Endothelial cell of umbilical vein (primary cell): ENCODE measurements at regions not wholly inside any gene's neighbourhood (a gene's known extent, or its start where the extent isn't known, plus 50 kb on each side); places are given as distances from the start of the nearest gene placed in this dataset.

Source experiments
- BruUV-seq: library from RNA; stranded (reverse); fragments of 400-500 nt; replicated peaks from 2 replicates; lab custom pipeline; 2021; lab: Mats Ljungman, UMichigan
- CTCF ChIA-PET: fragments of 300-600, 350-600 bp; sonication (Branson Sonifier 250); formaldehyde crosslinking; loops from one replicate; lab custom pipeline; 2021; ENCODE audit warnings: antibody characterized with exemption, inconsistent platforms; lab: Charles Lee
- POLR2A ChIA-PET: fragments of 300-600, 350-600 bp; sonication (Branson Sonifier 250); formaldehyde crosslinking; loops from one replicate; lab custom pipeline; 2021; ENCODE audit warnings: antibody characterized with exemption, inconsistent platforms; lab: Charles Lee
- DNase-seq: peaks from one replicate; pipeline ENCODE4 v3.0.0-alpha.2; 2011; ENCODE audit warnings: low read depth, low spot score
- FAIRE-seq: peaks from 2 replicates; lab custom pipeline; 2011; peaks lifted over from hg19 to GRCh38; lab: Jason Lieb, UNC
- H2AFZ ChIP-seq: 2 replicates; pipeline ENCODE4 v1.6.0; 2012; ENCODE audit warnings: low read depth, low read length, control low read depth, inconsistent platforms
- H3K27ac ChIP-seq: 2 replicates; pipeline ENCODE4 v1.5.1; 2011; ENCODE audit warnings: low read depth, mild to moderate bottlenecking, control low read depth, low read length, moderate library complexity; ENCODE audit not compliant: insufficient read depth
- H3K27me3 ChIP-seq, 2 experiments: 2 replicates each; pipeline versions ENCODE4 v1.6.0 to v1.6.1; 2011; ENCODE audit warnings: low read length in 2 of 2, mixed read lengths in 1 of 2; ENCODE audit not compliant: control insufficient read depth in 2 of 2, insufficient read depth in 2 of 2
- H3K36me3 ChIP-seq, 2 experiments: 2 replicates in 1 of 2; 3 replicates in 1 of 2; pipeline ENCODE4 v1.5.1; 2011; ENCODE audit warnings: low read length in 2 of 2, mild to moderate bottlenecking in 1 of 2, moderate library complexity in 1 of 2; ENCODE audit not compliant: control insufficient read depth in 2 of 2, insufficient read depth in 2 of 2; ENCODE audit errors: extremely low read depth in 1 of 2
- H3K4me1 ChIP-seq: 3 replicates; pipeline ENCODE4 v1.5.1; 2011; ENCODE audit warnings: mild to moderate bottlenecking, low read length; ENCODE audit not compliant: control insufficient read depth, insufficient read depth; ENCODE audit errors: extremely low read depth
- H3K4me2 ChIP-seq: 2 replicates; pipeline ENCODE4 v1.6.1; 2011; ENCODE audit warnings: low read length, control low read depth, mixed read lengths; ENCODE audit not compliant: insufficient read depth
- H3K4me3 ChIP-seq, 3 experiments: fragments of 200-600 bp in 1 of 3; sonication (generic), shearing (Covaris generic) in 1 of 3; replicated peaks in 1 of 3; 2 replicates each; pipeline ENCODE4 v1.5.1; 2011 to 2016; ENCODE audit warnings: control low read depth in 3 of 3, low read length in 3 of 3, mild to moderate bottlenecking in 2 of 3, inconsistent platforms in 1 of 3, low read depth in 1 of 3, moderate library complexity in 1 of 3; ENCODE audit not compliant: insufficient read depth in 1 of 3
- H3K79me2 ChIP-seq: 2 replicates; pipeline ENCODE4 v1.6.0; 2012; ENCODE audit warnings: low read length, inconsistent platforms; ENCODE audit not compliant: control insufficient read depth, insufficient read depth
- H3K9ac ChIP-seq: replicated peaks from 2 replicates; pipeline ENCODE3; 2011; ENCODE audit warnings: low read length, control low read depth; ENCODE audit not compliant: insufficient read depth; ENCODE audit errors: extremely low read depth
- H3K9me1 ChIP-seq: replicated peaks from 3 replicates; pipeline ENCODE4 v1.6.0; 2011; ENCODE audit warnings: mild to moderate bottlenecking, low read length; ENCODE audit not compliant: control insufficient read depth, insufficient read depth; ENCODE audit errors: extremely low read depth
- H3K9me3 ChIP-seq: replicated peaks from 2 replicates; pipeline ENCODE4 v1.5.1; 2012; ENCODE audit warnings: low read length, inconsistent platforms; ENCODE audit not compliant: control insufficient read depth, insufficient read depth
- H4K20me1 ChIP-seq: replicated peaks from 2 replicates; pipeline ENCODE3; 2011; ENCODE audit warnings: mild to moderate bottlenecking, low read length; ENCODE audit not compliant: control insufficient read depth, insufficient read depth; ENCODE audit errors: extremely low read depth
- CTCF ChIP-seq, 2 donors: IDR thresholded peaks; 1 replicate in 1 of 2; 2 replicates in 1 of 2; pipeline ENCODE4 v1.5.1; 2011; ENCODE audit warnings: low read length in 2 of 2, mild to moderate bottlenecking in 2 of 2, moderate library complexity in 2 of 2, control low read depth in 1 of 2, inconsistent platforms in 1 of 2, low read depth in 1 of 2; ENCODE audit not compliant: insufficient read depth in 1 of 2; ENCODE audit errors: extremely low read depth in 1 of 2
- EZH2 ChIP-seq: IDR thresholded peaks from 2 replicates; pipeline ENCODE4 v1.6.1; 2012; ENCODE audit warnings: borderline replicate concordance, low read depth, mild to moderate bottlenecking, moderate library complexity, low read length, inconsistent platforms; ENCODE audit not compliant: severe bottlenecking
- FOS ChIP-seq: IDR thresholded peaks from 2 replicates; pipeline ENCODE4 v1.6.1; 2011; ENCODE audit warnings: mild to moderate bottlenecking, low read length, moderate library complexity, borderline replicate concordance; ENCODE audit not compliant: insufficient read depth
- GATA2 ChIP-seq: IDR thresholded peaks from 2 replicates; pipeline ENCODE4 v1.7.0; 2011; ENCODE audit warnings: low read depth, mild to moderate bottlenecking, moderate library complexity, mixed read lengths, low read length; ENCODE audit not compliant: insufficient read length, insufficient read depth
- JUN ChIP-seq: IDR thresholded peaks from 2 replicates; pipeline ENCODE4 v1.6.1; 2011; ENCODE audit warnings: borderline replicate concordance, low read depth; ENCODE audit not compliant: insufficient read length, insufficient read depth
- MYC ChIP-seq: IDR thresholded peaks from one replicate; pipeline ENCODE4 v1.6.1; 2011; ENCODE audit warnings: mild to moderate bottlenecking, low read depth, low read length
- POLR2A ChIP-seq: IDR thresholded peaks from 2 replicates; pipeline ENCODE4 v1.6.1; 2012; ENCODE audit warnings: low read depth, mild to moderate bottlenecking, control low read depth, low read length
- POLR2AphosphoS5 ChIP-seq: IDR thresholded peaks from 2 replicates; pipeline ENCODE4 v1.6.1; 2012; ENCODE audit warnings: low read depth, mild to moderate bottlenecking, control low read depth, low read length, moderate library complexity; ENCODE audit not compliant: insufficient read depth
- dilution Hi-C: fragments of 300-500 bp; cut with MboI; formaldehyde crosslinking; loops from one replicate; pipeline ENCODE4 v1.15.0; 2019; ENCODE audit warnings: low sequenced_read_pairs; ENCODE audit not compliant: extremely low pct_ligation_motif_present
- intact Hi-C: fragments of 100-400 bp; cut with micrococcal nuclease; formaldehyde crosslinking; loops from one replicate; pipeline ENCODE4 v1.10.0; 2022
- TF ChIP-seq, protein P1 (sequence below): IDR thresholded peaks from 2 replicates; pipeline ENCODE4 v1.6.1; 2011; ENCODE audit not compliant: insufficient read depth, insufficient read length

DNA sequence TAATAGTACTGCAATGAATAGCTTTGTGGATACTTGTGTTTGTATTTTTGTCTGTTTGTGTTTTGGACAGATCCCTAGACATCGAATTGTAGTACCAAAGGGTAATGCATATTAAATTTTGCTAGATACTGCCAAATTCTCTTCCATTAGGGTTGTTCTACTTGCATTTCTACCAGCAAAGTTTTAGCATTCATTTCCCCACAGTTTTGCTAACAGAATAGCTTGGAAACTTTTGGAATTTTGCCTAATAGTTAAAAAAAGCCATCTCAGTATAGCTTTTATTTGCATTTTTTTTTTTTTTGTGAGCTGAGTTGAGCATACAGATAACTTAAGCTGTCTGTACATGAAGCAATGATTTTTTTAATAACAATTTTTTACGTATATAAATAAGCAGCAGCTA is 1084.9 kb downstream of the ADGRL3 start:
- no peak overlapping the region for H3K27ac ChIP-seq
- no peaks in the 10 kb centered on the region for H3K27me3 ChIP-seq
- TF ChIP-seq POLR2A (no peak), EZH2 (no peak), GATA2 (no peak), FOS (no peak), JUN (no peak), CTCF (IDR thresholded peaks at IDR 0.05; ENCODE audit: extremely low read depth in 1 of 2, insufficient read depth in 1 of 2, low read depth in 1 of 2, low read length in 2 of 2) (no peak), POLR2AphosphoS5 (no peak), MYC (no peak)
- TF ChIP-seq, protein P1, sequence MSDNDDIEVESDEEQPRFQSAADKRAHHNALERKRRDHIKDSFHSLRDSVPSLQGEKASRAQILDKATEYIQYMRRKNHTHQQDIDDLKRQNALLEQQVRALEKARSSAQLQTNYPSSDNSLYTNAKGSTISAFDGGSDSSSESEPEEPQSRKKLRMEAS, result no peak
- no peak overlapping the region for H3K4me3 ChIP-seq
- H3K36me3 ChIP-seq, result no peaks in the 10 kb centered on the region
- ChIA-PET POLR2A (no interaction called here), CTCF (no interaction called here)
- no TSS peak for BruUV-seq
- peaks cover 2% of the 10 kb centered on the region for H3K9me3 ChIP-seq
- no peaks in the 10 kb centered on the region for H3K4me1 ChIP-seq
- no peak overlapping the region for H2AFZ ChIP-seq
- H3K9ac ChIP-seq, result no peak overlapping the region
- intact Hi-C loops, result no loop called here
- no peak for DNase-seq
- dilution Hi-C loops, result no loop called here
- no peaks in the 10 kb centered on the region for H4K20me1 ChIP-seq
- H3K9me1 ChIP-seq, result no peaks in the 10 kb centered on the region
- no peaks in the 10 kb centered on the region for H3K79me2 ChIP-seq
- no peak overlapping the region for H3K4me2 ChIP-seq
- FAIRE-seq, result no peak
